Left hindlimb (tissue), 1 donor: ENCODE measurements at regions not wholly inside any gene's neighbourhood (a gene's known extent, or its start where the extent isn't known, plus 50 kb on each side); places are given as distances from the start of the nearest gene placed in this dataset.

Experiments used
- DNase-seq: peaks from one replicate; pipeline ENCODE4 v3.0.0-alpha.2; 2018

DNA sequence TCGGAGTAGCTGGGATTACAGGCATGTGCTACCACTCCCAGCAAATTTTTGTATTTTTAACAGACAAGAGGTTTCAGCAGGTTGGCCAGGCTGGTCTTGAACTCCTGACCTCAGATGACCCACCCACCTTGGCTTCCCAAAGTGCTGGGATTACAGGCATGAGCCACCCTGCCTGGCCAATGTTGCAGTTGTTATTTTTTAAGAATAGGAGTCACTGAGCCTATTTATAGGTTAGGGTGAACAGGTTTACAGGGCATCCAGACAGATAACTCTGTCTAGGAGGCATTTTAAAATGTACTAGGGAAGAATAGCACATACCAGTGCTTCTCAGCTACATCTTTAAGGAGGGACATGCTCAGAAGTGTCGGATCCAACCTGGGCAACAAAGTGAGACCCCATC, 60.1 kb upstream of the BNC2 start:
- DNase-seq, result no peak

DNA sequence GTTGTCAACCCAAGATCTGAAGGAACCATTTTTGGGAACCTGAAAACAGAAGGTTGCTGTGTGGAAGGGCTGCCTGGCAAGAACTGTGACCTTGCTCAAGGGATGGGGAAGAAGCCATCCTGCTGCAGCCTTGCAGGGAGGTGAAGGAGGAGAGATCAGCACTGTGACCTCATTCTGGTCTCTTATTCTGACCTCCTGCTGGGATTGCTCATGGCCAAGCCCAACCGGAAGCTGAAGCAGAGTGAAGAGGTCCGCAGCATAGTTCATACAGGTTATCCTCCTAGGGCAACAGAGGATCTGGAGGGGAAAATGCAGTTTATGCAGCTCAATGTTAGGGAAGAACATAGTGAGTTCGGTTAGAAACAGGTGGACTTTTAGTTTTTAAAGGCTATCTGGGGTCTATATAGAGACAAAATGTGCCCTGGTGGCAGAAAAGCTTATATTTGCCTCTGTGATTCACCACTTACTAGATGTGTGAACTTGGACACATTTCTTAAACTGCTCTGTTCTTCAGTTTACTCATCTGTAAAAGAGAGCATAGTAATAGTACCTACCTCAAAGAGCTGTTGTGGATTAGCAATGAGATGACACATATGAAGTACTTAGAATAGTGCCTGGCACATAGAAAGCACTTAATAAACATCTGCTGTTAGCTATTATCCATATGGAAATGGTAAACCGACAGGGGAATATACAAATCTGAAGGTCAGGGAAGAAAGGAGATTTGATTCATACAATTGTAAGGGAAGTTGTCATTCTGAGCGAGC, 57.9 kb upstream of the BNC2 start:
- DNase-seq, result no peak

DNA sequence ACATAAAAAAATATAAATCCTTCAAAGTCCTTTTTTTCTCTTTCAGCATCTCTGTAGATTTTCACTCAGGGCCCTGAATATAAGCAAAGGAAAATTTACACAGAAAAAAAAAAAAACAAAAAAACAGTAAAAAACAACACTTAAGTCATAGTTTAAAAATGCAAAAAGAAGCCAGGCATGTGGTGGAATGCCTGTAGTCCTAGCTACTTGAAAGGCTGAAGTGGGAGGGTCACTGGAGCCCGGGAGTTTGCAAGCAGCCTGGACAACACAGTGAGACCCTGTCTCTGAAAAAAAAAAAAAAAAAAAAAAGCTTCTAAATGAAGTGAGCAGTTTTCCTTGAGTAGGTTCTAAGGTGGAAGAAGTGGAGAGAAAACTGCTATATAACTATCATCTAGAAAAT, 55.0 kb upstream of the BNC2 start:
- no peak for DNase-seq

DNA sequence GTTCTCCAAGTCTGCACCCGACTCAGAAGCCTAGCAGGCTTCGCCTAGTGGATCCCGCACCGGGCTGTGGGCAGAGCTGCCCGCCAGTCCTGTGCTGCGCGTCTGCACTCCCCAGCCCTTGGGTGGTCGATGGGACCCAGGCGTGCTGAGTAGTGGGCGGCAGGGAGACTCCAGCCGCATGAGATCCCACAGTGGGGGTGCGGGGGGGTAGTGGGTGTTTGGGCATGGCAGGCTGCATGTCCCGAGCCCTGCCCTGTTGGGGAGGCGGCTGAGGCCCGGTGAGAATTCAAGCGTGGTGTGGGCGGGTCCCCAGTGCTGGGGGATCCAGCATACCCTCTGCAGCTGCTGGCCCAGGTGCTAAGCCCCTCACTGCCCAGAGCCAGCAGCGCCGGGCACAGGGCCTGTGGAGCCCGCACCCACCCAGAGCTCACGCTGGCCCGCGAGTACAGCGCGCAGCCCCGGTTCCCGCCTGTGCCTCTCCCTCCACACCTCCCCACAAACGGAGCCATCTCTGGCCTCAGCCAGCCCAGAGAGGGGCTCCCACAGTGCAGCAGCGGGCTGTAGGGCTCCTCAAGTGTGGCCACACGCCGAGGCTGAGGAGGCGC, 53.9 kb upstream of the BNC2 start:
- no peak for DNase-seq

DNA sequence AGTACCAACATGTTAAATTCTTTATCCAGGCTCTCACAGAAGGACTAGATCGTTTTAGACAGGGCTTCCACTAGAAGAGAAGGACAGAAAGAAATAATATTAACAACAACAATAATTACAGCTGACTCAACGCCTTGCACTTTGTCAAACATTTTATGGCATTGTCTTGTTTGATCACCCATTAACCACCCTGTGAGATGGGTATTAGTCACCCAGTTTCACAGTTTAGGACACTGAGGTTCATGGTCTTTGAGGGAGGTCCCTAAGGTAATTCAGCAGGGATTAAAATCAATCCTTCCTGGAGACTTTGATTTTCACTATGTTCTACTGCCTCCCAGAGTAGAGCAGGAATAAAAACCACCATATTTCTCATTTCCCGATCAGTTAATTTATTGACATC, 51.4 kb upstream of the BNC2 start:
- no peak for DNase-seq
